ENCODE measurements at regions not wholly inside any gene's neighbourhood (a gene's known extent, or its start where the extent isn't known, plus 50 kb on each side); places are given as distances from the start of the nearest gene placed in this dataset.

DNA sequence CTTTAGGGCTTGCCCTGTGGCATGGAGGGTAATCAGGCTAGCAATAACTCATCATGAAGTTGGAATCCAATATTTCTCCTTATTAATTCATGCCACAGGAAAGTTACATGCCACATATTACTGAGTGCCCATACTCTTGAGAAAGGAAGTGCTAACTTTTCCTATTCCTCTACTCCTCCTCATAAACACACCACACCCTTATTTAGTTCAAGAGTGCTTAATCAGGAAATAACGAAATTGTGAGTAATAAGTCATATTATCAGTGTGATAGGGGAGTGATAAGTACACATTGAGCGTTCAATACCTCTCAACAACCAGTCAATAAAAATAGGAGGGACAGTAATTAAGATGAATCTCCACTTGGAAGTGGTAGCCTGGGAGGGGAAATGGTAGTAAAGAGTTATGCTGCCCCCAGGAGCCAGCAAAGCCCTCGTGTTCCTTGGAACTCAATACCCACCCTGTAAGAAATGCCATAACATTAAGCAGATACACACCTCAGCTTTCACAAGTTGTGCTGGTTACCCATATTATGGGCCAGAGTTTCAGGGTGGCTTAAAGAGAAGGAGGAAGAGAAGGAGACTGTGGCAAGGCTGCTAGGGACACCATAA lies 410.0 kb upstream of the NR3C2 start:
- Histone ChIP-seq H3K9me3 (0 out of 2 replicates have a peak, but pooled peaks cover 3% of the 10 kb centered on the region), H3K4me1 (peaks cover 16% of the 10 kb centered on the region), H3K36me3 (ENCODE audit: control insufficient read depth, insufficient read depth, low read length) (no peaks in the 10 kb centered on the region), H3K4me3 (ENCODE audit: low read depth, low read length) (no peak overlapping the region), H3K27me3 (replicated peaks; ENCODE audit: control insufficient read depth, insufficient read depth, low read length) (no peaks in the 10 kb centered on the region)
- Mint-ChIP-seq H3K27ac (ENCODE audit: unreplicated experiment) (no peak overlapping the region), H3K4me1 (ENCODE audit: low read depth, unreplicated experiment) (peaks cover 10% of the 10 kb centered on the region), H3K4me3 (ENCODE audit: unreplicated experiment) (no peak overlapping the region), H3K27me3 (ENCODE audit: insufficient read depth, unreplicated experiment) (no peaks in the 10 kb centered on the region), H3K9me3 (ENCODE audit: unreplicated experiment) (peaks cover 11% of the 10 kb centered on the region), H3K36me3 (ENCODE audit: insufficient read depth, unreplicated experiment) (peaks cover 6% of the 10 kb centered on the region)
- ChIA-PET POLR2A (no interaction called here), CTCF (no interaction called here)
- no TSS peak for BruUV-seq (replicated peaks)
- TF ChIP-seq, protein P1, sequence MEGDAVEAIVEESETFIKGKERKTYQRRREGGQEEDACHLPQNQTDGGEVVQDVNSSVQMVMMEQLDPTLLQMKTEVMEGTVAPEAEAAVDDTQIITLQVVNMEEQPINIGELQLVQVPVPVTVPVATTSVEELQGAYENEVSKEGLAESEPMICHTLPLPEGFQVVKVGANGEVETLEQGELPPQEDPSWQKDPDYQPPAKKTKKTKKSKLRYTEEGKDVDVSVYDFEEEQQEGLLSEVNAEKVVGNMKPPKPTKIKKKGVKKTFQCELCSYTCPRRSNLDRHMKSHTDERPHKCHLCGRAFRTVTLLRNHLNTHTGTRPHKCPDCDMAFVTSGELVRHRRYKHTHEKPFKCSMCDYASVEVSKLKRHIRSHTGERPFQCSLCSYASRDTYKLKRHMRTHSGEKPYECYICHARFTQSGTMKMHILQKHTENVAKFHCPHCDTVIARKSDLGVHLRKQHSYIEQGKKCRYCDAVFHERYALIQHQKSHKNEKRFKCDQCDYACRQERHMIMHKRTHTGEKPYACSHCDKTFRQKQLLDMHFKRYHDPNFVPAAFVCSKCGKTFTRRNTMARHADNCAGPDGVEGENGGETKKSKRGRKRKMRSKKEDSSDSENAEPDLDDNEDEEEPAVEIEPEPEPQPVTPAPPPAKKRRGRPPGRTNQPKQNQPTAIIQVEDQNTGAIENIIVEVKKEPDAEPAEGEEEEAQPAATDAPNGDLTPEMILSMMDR (IDR thresholded peaks at IDR 0.05; ENCODE audit: insufficient read depth in 1 of 2, low read depth in 1 of 2, low read length in 1 of 2, severe bottlenecking in 1 of 2, unreplicated experiment in 1 of 2): no peak
- no peak for DNase-seq
- intact Hi-C loops (cut with micrococcal nuclease; ENCODE audit: unreplicated experiment): loop anchor here (5.0 kb wide), 3 partner anchors 55 to 410 kb away; partner anchors contain the start of gene NR3C2

DNA sequence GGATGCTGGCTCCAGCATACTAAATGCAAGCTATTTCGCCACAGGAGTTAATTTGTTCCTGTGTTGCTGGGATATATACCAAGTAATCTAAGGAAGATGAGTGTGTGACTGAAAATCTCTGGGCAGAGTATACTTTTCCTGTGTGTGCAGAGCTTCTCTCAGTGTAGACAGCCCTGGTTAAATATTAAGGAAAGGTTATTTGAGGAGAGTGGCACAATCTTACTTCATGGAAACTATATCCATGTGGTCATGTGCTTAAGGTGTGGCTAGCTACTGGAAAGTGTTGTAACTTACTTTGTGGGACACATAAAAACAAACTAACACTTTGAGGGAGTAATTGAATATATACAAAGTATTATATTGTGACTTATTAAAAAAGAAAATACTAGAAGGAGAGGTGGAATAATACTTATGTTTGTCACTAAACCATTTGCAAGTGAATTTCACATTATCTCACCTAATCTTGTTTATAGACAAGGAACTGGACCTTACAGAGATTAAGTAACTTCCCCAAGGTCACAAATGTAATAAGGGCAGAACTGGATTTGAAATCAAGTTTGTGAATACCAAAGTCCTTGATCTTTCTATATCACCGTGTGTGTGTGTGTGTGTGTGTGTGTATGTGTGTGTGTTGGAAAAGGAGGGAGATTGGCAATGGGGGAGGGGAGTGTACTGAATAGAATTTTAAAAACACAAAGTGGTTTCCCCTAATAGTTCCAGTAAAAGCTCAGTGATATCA lies 408.2 kb upstream of the NR3C2 start:
- no TSS peak for BruUV-seq (replicated peaks)
- Mint-ChIP-seq H3K27me3 (ENCODE audit: insufficient read depth, unreplicated experiment) (no peaks in the 10 kb centered on the region), H3K4me1 (ENCODE audit: low read depth, unreplicated experiment) (peaks cover 10% of the 10 kb centered on the region), H3K4me3 (ENCODE audit: unreplicated experiment) (peak overlapping the region; percentile 43), H3K36me3 (ENCODE audit: insufficient read depth, unreplicated experiment) (peaks cover 6% of the 10 kb centered on the region), H3K9me3 (ENCODE audit: unreplicated experiment) (no peaks in the 10 kb centered on the region), H3K27ac (ENCODE audit: unreplicated experiment) (peak overlapping the region; percentile 76)
- H3K4me3 ChIP-seq (ENCODE audit: low read depth, low read length): no peak overlapping the region
- intact Hi-C loops (cut with micrococcal nuclease; ENCODE audit: unreplicated experiment): loop anchor here (5.0 kb wide), 3 partner anchors 53 to 408 kb away; partner anchors contain the start of gene NR3C2
- DNase-seq: peak in 1 of 2 experiments; percentile 47
- no peaks in the 10 kb centered on the region for H3K27me3 ChIP-seq (replicated peaks; ENCODE audit: control insufficient read depth, insufficient read depth, low read length)
- 0 out of 2 replicates have a peak, but pooled peaks cover 3% of the 10 kb centered on the region for H3K9me3 ChIP-seq
- peaks cover 16% of the 10 kb centered on the region for H3K4me1 ChIP-seq
- CTCF ChIA-PET: interaction anchor here (0.6 kb wide), 1 partner anchor 153 kb away, joined by 3 read pairs; no protein-coding TSS in a partner anchor
- TF ChIP-seq, protein P1 (IDR thresholded peaks at IDR 0.05; ENCODE audit: insufficient read depth in 1 of 2, low read depth in 1 of 2, low read length in 1 of 2, severe bottlenecking in 1 of 2, unreplicated experiment in 1 of 2): no peak
- POLR2A ChIA-PET: no interaction called here
- no peaks in the 10 kb centered on the region for H3K36me3 ChIP-seq (ENCODE audit: control insufficient read depth, insufficient read depth, low read length)

DNA sequence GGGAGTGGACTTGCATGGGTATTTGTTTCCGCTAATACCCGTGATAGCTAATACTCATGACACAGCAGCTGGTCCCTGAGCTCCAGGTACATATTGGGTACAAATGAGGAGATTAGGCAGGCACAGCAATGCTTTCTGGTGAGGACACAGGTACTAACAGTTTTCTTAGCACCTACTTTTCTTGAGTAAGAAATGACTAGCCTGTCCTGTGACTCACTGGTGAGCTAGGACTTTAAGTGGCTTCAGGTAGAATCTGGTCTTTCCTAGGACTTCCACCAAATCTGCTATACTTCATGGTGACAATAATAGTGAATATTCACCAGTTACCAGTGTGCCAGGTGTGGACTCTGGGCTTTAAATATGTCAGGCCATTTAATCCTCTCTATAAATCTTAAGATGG lies 407.4 kb upstream of the NR3C2 start:
- Histone ChIP-seq H3K27me3 (replicated peaks; ENCODE audit: control insufficient read depth, insufficient read depth, low read length) (no peaks in the 10 kb centered on the region), H3K4me3 (ENCODE audit: low read depth, low read length) (no peak overlapping the region), H3K9me3 (no peaks in the 10 kb centered on the region), H3K4me1 (peaks cover 16% of the 10 kb centered on the region), H3K36me3 (ENCODE audit: control insufficient read depth, insufficient read depth, low read length) (no peaks in the 10 kb centered on the region)
- Mint-ChIP-seq H3K9me3 (ENCODE audit: unreplicated experiment) (no peaks in the 10 kb centered on the region), H3K4me1 (ENCODE audit: low read depth, unreplicated experiment) (peaks cover 10% of the 10 kb centered on the region), H3K27me3 (ENCODE audit: insufficient read depth, unreplicated experiment) (no peaks in the 10 kb centered on the region), H3K4me3 (ENCODE audit: unreplicated experiment) (no peak overlapping the region), H3K27ac (ENCODE audit: unreplicated experiment) (no peak overlapping the region), H3K36me3 (ENCODE audit: insufficient read depth, unreplicated experiment) (peaks cover 6% of the 10 kb centered on the region)
- CTCF ChIA-PET: no interaction called here
- POLR2A ChIA-PET: no interaction called here
- intact Hi-C loops (cut with micrococcal nuclease; ENCODE audit: unreplicated experiment): no loop called here
- no TSS peak for BruUV-seq (replicated peaks)
- no peak for DNase-seq
- TF ChIP-seq, protein P1 (IDR thresholded peaks at IDR 0.05; ENCODE audit: insufficient read depth in 1 of 2, low read depth in 1 of 2, low read length in 1 of 2, severe bottlenecking in 1 of 2, unreplicated experiment in 1 of 2): no peak
